ENCODE measurements at regions not wholly inside any gene's neighbourhood (a gene's known extent, or its start where the extent isn't known, plus 50 kb on each side); places are given as distances from the start of the nearest gene placed in this dataset.
A peak's percentile ranks its signal among the peaks of the same experiment; 100 is the strongest.

- no peak for DNase-seq
These were observed 388.4 kb upstream of the RASGEF1B start for GRCh38 chr4:81860111-81860510.

GRCh38 chr4:81854406-81854805 lies 382.7 kb upstream of the RASGEF1B start:
- no peak for DNase-seq

GRCh38 chr4:81852031-81852715 lies 380.5 kb upstream of the RASGEF1B start:
- DNase-seq, result no peak

- DNase-seq, result no peak
These were observed 379.0 kb upstream of the RASGEF1B start for GRCh38 chr4:81850701-81851100.

GRCh38 chr4:81845761-81846160 lies 374.1 kb upstream of the RASGEF1B start:
- DNase-seq, result no peak

- no peak for DNase-seq
These were observed 373.6 kb upstream of the RASGEF1B start for GRCh38 chr4:81845273-81845672.

- peak; percentile 22 for DNase-seq
These were observed 373.0 kb upstream of the RASGEF1B start for GRCh38 chr4:81844717-81845116.

- no peak for DNase-seq
These were observed 367.8 kb upstream of the RASGEF1B start for GRCh38 chr4:81839347-81840042.

- no peak for DNase-seq
These were observed 366.9 kb upstream of the RASGEF1B start for GRCh38 chr4:81838586-81838985.

- no peak for DNase-seq
These were observed 365.0 kb upstream of the RASGEF1B start for GRCh38 chr4:81836716-81837115.

GRCh38 chr4:81833576-81833975 lies 361.9 kb upstream of the RASGEF1B start:
- no peak for DNase-seq

- DNase-seq, result no peak
These were observed 357.3 kb upstream of the RASGEF1B start for GRCh38 chr4:81828991-81829390.

GRCh38 chr4:81827577-81828202 lies 356.0 kb upstream of the RASGEF1B start:
- no peak for DNase-seq

- DNase-seq, result no peak
These were observed 355.2 kb upstream of the RASGEF1B start for GRCh38 chr4:81826817-81827424.

- no peak for DNase-seq
These were observed 354.6 kb upstream of the RASGEF1B start for GRCh38 chr4:81826335-81826734.

GRCh38 chr4:81818385-81818920 lies 346.7 kb upstream of the RASGEF1B start:
- DNase-seq, result no peak

GRCh38 chr4:81816031-81816761 lies 344.5 kb upstream of the RASGEF1B start:
- no peak for DNase-seq

GRCh38 chr4:81814987-81815541 lies 343.4 kb upstream of the RASGEF1B start:
- DNase-seq, result no peak

GRCh38 chr4:81811562-81812293 lies 340.0 kb upstream of the RASGEF1B start:
- no peak for DNase-seq

- DNase-seq, result no peak
These were observed 336.4 kb upstream of the RASGEF1B start for GRCh38 chr4:81808011-81808672.

- DNase-seq, result no peak
These were observed 335.7 kb upstream of the RASGEF1B start for GRCh38 chr4:81807386-81807785.

Data from NCI-H1048 (cell line).